SK-N-SH treated with all-trans-retinoic acid at 6 μM for 48 hours (cell line): ENCODE measurements at regions not wholly inside any gene's neighbourhood (a gene's known extent, or its start where the extent isn't known, plus 50 kb on each side); places are given as distances from the start of the nearest gene placed in this dataset.

Source experiments
- ATAC-seq: fragments of 200-7000 bp; cut with Tn5 transposase; 3 replicates; pipeline ENCODE4 v1.9.1; 2020; ENCODE audit warnings: mild to moderate bottlenecking, moderate library complexity
- BACH2 ChIP-seq: fragments of 250-450 bp; sonication (Bioruptor Pico); IDR thresholded peaks from 2 replicates; pipeline ENCODE4 v1.9.0; 2021; ENCODE audit warnings: mild to moderate bottlenecking, borderline replicate concordance
- CSDC2 ChIP-seq: fragments of 250-450 bp; sonication (Bioruptor Pico); IDR thresholded peaks from 2 replicates; pipeline ENCODE4 v1.5.0; 2020; ENCODE audit warnings: mild to moderate bottlenecking, moderate library complexity
- GLIS3 ChIP-seq: fragments of 250-450 bp; sonication (Bioruptor Pico); IDR thresholded peaks from 2 replicates; pipeline ENCODE4 v1.5.0; 2020; ENCODE audit warnings: mild to moderate bottlenecking, moderate library complexity
- ISL1 ChIP-seq: fragments of 250-450 bp; sonication (Bioruptor Pico); IDR thresholded peaks from 2 replicates; pipeline ENCODE4 v2.1.2; 2022; ENCODE audit warnings: mild to moderate bottlenecking, moderate library complexity
- OSR1 ChIP-seq: fragments of 250-450 bp; sonication (Bioruptor Pico); IDR thresholded peaks from 2 replicates; pipeline ENCODE4 v1.8.0; 2022; ENCODE audit warnings: moderate library complexity, mild to moderate bottlenecking, inconsistent platforms
- SNAI2 ChIP-seq: fragments of 250-450 bp; sonication (Bioruptor Pico); IDR thresholded peaks from 2 replicates; pipeline ENCODE4 v1.5.0; 2020; ENCODE audit warnings: mild to moderate bottlenecking, moderate library complexity
- TCF4 ChIP-seq: fragments of 250-450 bp; sonication (Bioruptor Pico); IDR thresholded peaks from 2 replicates; pipeline ENCODE4 v1.8.0; 2021; ENCODE audit warnings: mild to moderate bottlenecking, moderate library complexity, borderline replicate concordance
- TOX ChIP-seq: fragments of 250-450 bp; sonication (Bioruptor Pico); IDR thresholded peaks from 2 replicates; pipeline ENCODE4 v1.8.0; 2021; ENCODE audit warnings: mild to moderate bottlenecking, moderate library complexity, borderline replicate concordance
- ZC3H10 ChIP-seq: fragments of 250-450 bp; sonication (Bioruptor Pico); IDR thresholded peaks from 2 replicates; pipeline ENCODE4 v1.5.1; 2021; ENCODE audit warnings: mild to moderate bottlenecking, moderate library complexity
- ZFP3 ChIP-seq: fragments of 250-450 bp; sonication (Bioruptor Pico); IDR thresholded peaks from 2 replicates; pipeline ENCODE4 v1.5.0; 2020; ENCODE audit warnings: mild to moderate bottlenecking, moderate library complexity
- ZFP30 ChIP-seq: fragments of 450-650 bp; formaldehyde crosslinking; IDR thresholded peaks from 2 replicates; pipeline ENCODE4 v1.5.0; 2022; ENCODE audit warnings: mild to moderate bottlenecking, moderate library complexity
- ZNF565 ChIP-seq: fragments of 450-650 bp; formaldehyde crosslinking; conservative IDR thresholded peaks from 2 replicates; pipeline ENCODE4 v1.5.0; 2020; ENCODE audit warnings: low read depth, mild to moderate bottlenecking, moderate library complexity
- ZNF70 ChIP-seq: fragments of 450-650 bp; formaldehyde crosslinking; IDR thresholded peaks from 2 replicates; pipeline ENCODE4 v1.5.0; 2020; ENCODE audit warnings: mild to moderate bottlenecking, moderate library complexity
- ZNF8 ChIP-seq: fragments of 450-650 bp; formaldehyde crosslinking; IDR thresholded peaks from 2 replicates; pipeline ENCODE4 v1.5.0; 2020; ENCODE audit warnings: mild to moderate bottlenecking, moderate library complexity
- TF ChIP-seq, protein P1 (sequence below): fragments of 250-450 bp; sonication (Bioruptor Pico); IDR thresholded peaks from 2 replicates; pipeline ENCODE4 v1.5.0; 2020; ENCODE audit warnings: mild to moderate bottlenecking, moderate library complexity
- TF ChIP-seq, protein P2 (sequence below): fragments of 250-450 bp; sonication (Bioruptor Pico); IDR thresholded peaks from 2 replicates; pipeline ENCODE4 v1.8.0; 2021; ENCODE audit warnings: low read depth, mild to moderate bottlenecking, moderate library complexity, borderline replicate concordance
- TF ChIP-seq, protein P3 (sequence below): fragments of 250-450 bp; sonication (Bioruptor Pico); IDR thresholded peaks from 2 replicates; pipeline ENCODE4 v1.5.1; 2020; ENCODE audit warnings: low read depth, mild to moderate bottlenecking, moderate library complexity
- TF ChIP-seq, protein P4 (sequence below): fragments of 250-450 bp; sonication (Bioruptor Pico); IDR thresholded peaks from 2 replicates; pipeline ENCODE4 v1.8.0; 2020; ENCODE audit warnings: mild to moderate bottlenecking, moderate library complexity, borderline replicate concordance
- TF ChIP-seq, protein P5 (sequence below): fragments of 250-450 bp; sonication (Bioruptor Pico); IDR thresholded peaks from 2 replicates; pipeline ENCODE4 v1.5.1; 2021; ENCODE audit warnings: mild to moderate bottlenecking, moderate library complexity

DNA sequence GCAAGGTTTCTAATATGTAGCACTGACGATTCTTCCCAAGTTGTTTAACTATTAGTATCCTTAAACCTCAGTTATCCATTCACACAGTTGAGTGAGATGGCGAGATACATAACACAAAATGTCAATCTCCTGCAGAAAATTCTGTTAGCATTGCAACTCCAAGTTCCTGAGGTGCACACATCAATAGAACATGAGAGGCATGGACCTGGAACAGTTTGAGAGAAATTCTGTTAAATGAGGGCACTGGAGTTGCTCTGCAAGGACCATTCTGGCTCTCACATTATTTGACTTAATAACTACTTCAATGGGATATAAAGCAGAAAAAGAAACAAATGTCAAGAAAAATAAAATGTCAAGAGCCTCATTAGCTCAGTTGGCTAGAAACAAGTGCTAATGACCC is 301.2 kb upstream of the DIAPH2 start:
- no peak for ATAC-seq
- TF ChIP-seq, protein P1, sequence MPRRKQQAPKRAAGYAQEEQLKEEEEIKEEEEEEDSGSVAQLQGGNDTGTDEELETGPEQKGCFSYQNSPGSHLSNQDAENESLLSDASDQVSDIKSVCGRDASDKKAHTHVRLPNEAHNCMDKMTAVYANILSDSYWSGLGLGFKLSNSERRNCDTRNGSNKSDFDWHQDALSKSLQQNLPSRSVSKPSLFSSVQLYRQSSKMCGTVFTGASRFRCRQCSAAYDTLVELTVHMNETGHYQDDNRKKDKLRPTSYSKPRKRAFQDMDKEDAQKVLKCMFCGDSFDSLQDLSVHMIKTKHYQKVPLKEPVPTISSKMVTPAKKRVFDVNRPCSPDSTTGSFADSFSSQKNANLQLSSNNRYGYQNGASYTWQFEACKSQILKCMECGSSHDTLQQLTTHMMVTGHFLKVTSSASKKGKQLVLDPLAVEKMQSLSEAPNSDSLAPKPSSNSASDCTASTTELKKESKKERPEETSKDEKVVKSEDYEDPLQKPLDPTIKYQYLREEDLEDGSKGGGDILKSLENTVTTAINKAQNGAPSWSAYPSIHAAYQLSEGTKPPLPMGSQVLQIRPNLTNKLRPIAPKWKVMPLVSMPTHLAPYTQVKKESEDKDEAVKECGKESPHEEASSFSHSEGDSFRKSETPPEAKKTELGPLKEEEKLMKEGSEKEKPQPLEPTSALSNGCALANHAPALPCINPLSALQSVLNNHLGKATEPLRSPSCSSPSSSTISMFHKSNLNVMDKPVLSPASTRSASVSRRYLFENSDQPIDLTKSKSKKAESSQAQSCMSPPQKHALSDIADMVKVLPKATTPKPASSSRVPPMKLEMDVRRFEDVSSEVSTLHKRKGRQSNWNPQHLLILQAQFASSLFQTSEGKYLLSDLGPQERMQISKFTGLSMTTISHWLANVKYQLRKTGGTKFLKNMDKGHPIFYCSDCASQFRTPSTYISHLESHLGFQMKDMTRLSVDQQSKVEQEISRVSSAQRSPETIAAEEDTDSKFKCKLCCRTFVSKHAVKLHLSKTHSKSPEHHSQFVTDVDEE (CRISPR knock-in tag), result no peak
- TF ChIP-seq CSDC2, result no peak
- no peak for TF ChIP-seq ZC3H10 (CRISPR knock-in tag)
- TF ChIP-seq, protein P2, sequence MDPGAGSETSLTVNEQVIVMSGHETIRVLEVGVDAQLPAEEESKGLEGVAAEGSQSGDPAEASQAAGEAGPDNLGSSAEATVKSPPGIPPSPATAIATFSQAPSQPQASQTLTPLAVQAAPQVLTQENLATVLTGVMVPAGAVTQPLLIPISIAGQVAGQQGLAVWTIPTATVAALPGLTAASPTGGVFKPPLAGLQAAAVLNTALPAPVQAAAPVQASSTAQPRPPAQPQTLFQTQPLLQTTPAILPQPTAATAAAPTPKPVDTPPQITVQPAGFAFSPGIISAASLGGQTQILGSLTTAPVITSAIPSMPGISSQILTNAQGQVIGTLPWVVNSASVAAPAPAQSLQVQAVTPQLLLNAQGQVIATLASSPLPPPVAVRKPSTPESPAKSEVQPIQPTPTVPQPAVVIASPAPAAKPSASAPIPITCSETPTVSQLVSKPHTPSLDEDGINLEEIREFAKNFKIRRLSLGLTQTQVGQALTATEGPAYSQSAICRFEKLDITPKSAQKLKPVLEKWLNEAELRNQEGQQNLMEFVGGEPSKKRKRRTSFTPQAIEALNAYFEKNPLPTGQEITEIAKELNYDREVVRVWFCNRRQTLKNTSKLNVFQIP, result no peak
- TF ChIP-seq, all 23 proteins: peak for 0

DNA sequence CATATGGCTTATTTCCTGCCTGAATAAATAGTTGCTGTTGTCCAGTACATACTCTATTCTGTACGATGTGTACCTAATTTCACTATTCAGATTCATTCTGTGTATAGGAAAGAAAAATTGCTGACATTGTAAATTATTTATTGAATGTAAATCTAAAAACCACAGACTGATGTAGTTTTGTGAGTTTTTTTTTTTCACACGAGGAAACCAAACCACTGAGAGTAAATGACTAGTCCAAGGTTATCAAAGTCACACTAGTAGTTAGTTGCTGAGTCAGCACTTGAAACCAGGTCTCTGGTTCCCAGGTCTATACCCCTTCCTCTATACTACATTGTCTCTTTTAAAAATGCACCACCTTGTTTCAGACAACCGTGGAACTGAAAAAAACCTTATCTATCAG is 298.3 kb upstream of the DIAPH2 start:
- TF ChIP-seq, protein P3, sequence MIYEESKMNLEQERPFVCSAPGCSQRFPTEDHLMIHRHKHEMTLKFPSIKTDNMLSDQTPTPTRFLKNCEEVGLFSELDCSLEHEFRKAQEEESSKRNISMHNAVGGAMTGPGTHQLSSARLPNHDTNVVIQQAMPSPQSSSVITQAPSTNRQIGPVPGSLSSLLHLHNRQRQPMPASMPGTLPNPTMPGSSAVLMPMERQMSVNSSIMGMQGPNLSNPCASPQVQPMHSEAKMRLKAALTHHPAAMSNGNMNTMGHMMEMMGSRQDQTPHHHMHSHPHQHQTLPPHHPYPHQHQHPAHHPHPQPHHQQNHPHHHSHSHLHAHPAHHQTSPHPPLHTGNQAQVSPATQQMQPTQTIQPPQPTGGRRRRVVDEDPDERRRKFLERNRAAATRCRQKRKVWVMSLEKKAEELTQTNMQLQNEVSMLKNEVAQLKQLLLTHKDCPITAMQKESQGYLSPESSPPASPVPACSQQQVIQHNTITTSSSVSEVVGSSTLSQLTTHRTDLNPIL (CRISPR knock-in tag), result no peak
- TF ChIP-seq ISL1 (CRISPR knock-in tag) (no peak), TOX (CRISPR knock-in tag) (no peak), GLIS3 (CRISPR knock-in tag) (no peak), ZNF8 (CRISPR knock-in tag) (no peak), ZNF565 (no peak), ZFP3 (no peak), SNAI2 (CRISPR knock-in tag) (no peak), TCF4 (CRISPR knock-in tag) (no peak), ZFP30 (CRISPR knock-in tag) (no peak), BACH2 (CRISPR knock-in tag) (no peak), OSR1 (CRISPR knock-in tag) (no peak)
- TF ChIP-seq, protein P2, result no peak
- TF ChIP-seq, protein P1 (CRISPR knock-in tag), result no peak
- TF ChIP-seq, protein P4, sequence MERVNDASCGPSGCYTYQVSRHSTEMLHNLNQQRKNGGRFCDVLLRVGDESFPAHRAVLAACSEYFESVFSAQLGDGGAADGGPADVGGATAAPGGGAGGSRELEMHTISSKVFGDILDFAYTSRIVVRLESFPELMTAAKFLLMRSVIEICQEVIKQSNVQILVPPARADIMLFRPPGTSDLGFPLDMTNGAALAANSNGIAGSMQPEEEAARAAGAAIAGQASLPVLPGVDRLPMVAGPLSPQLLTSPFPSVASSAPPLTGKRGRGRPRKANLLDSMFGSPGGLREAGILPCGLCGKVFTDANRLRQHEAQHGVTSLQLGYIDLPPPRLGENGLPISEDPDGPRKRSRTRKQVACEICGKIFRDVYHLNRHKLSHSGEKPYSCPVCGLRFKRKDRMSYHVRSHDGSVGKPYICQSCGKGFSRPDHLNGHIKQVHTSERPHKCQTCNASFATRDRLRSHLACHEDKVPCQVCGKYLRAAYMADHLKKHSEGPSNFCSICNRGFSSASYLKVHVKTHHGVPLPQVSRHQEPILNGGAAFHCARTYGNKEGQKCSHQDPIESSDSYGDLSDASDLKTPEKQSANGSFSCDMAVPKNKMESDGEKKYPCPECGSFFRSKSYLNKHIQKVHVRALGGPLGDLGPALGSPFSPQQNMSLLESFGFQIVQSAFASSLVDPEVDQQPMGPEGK (CRISPR knock-in tag), result no peak
- TF ChIP-seq, all 23 proteins: peak for 0
- no peak for ATAC-seq

DNA sequence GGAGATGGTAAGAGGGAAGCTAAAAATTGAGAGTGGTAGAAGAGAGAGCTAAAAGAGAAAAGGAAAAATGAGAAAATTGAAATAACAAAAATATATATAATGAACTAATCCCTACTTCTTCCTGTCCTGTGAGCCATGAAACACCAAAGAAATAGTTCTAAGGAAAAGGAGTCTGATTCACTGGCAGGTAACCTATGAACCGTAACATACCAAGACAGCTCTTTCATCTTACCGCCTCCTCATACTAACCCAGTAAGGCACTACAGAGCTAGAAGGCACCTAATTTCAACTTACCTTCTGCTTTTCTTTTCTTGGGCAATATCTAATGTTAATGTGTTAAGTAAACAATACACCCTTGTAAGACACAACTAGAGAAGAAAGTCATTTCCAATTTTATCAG is 297.7 kb upstream of the DIAPH2 start:
- no peak for ATAC-seq
- TF ChIP-seq ZFP3 (no peak), ZNF8 (CRISPR knock-in tag) (no peak), ZNF565 (no peak), TCF4 (CRISPR knock-in tag) (no peak), ZNF70 (CRISPR knock-in tag) (no peak), CSDC2 (no peak)
- TF ChIP-seq, protein P5, sequence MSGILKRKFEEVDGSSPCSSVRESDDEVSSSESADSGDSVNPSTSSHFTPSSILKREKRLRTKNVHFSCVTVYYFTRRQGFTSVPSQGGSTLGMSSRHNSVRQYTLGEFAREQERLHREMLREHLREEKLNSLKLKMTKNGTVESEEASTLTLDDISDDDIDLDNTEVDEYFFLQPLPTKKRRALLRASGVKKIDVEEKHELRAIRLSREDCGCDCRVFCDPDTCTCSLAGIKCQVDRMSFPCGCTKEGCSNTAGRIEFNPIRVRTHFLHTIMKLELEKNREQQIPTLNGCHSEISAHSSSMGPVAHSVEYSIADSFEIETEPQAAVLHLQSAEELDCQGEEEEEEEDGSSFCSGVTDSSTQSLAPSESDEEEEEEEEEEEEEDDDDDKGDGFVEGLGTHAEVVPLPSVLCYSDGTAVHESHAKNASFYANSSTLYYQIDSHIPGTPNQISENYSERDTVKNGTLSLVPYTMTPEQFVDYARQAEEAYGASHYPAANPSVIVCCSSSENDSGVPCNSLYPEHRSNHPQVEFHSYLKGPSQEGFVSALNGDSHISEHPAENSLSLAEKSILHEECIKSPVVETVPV, result no peak
